ENCODE measurements at regions not wholly inside any gene's neighbourhood (a gene's known extent, or its start where the extent isn't known, plus 50 kb on each side); places are given as distances from the start of the nearest gene placed in this dataset.

DNA sequence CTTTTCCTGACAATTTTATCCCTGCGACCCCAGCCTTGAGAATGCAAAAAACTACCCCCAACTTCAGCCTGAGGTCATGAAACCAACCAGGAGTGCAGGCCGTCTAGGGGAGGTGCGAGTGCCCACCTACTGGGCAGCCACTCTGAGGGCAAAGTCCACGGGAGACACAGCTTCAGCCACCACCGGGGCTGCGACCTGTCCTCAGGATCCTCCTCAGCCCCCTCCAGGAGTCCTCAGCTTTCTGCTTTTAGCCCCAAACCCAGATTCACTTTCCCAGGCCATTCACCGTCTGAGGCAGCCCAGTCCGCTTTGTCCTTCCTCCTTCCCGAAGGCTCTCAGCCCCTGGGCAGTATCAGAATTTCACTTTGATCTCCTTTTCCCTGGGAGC lies 210.2 kb upstream of the TNP1 start:
- DNase-seq, result no peak

DNA sequence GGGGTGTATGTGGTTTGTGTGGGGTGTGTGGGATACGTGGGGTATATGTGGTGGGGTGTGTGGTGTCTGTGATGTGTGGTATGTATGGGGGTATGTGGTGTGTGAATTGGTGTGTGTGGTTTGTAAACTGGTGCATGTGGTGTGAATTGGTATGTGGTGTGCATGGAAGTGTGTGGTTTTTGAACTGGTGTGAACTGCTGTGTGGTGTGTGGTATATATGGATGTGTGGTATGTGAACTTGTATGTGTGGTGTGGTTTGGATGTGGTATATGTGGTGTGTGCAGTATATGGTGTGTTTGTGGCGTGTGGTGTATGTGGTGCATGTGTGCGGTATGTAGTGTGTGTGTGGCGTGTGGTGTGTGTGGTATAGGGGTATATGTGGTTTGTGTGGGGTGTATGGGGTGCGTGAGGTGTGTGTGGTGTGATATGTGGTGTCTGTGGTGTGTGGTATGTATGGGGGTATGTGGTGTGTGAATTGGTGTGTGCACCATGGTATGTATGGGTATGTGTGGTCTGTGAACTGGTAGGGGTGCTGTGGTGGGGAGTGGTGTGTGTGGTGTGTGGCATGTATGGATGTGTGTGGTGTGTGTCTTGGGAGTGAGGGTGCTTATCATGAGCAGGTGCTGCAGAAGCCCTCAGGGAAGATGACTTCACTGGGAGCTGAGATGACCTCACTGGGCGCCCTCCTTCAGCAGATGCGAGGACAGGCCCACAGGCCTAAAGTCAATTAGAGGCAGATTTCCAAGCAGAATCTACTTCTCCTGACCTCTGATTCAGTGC lies 209.6 kb upstream of the TNP1 start:
- DNase-seq, result no peak

DNA sequence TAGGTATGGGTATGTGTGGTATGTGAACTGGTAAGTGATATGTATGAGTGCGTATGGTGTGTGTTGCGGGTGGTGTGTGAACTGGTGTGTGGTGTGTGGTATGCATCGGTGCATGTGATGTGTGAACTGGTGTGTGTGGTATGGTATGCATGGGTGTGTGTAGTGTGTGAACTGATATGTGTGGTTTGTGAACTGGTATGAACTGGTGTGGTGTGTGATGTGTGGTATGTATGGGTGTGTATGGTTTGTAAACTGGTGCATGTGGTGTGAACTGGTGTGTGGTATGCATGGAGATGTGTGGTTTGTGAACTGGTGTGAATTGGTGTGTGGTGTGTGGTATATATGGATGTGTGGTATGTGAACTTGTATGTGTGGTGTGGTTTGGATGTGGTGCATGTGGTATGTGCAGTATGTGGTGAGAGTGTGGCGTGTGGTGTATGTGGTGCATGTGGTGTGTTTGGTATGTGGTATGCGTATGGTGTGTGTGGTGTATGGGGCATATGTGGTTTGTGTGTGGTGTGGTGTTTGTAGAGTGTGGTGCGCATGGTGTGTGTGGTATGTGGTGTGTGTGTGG lies 208.9 kb upstream of the TNP1 start:
- no peak for DNase-seq

DNA sequence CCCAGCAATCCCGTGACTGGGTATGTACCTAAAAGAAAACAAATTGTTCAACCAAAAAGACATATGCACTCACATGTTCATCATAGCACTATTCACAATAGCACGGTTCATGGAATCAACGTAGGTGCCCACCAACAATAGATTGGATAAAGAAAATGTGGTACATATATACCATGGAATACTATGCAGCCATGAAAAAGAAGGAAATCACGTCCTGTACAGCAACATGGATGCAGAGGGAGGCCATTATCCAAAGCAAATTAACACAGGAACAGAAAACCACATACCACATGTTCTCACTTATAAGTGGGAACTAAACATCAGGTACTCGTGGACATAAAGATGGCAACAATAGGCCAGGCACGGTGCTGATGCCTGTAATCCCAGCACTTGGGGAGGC lies 207.9 kb upstream of the TNP1 start:
- DNase-seq, result no peak

DNA sequence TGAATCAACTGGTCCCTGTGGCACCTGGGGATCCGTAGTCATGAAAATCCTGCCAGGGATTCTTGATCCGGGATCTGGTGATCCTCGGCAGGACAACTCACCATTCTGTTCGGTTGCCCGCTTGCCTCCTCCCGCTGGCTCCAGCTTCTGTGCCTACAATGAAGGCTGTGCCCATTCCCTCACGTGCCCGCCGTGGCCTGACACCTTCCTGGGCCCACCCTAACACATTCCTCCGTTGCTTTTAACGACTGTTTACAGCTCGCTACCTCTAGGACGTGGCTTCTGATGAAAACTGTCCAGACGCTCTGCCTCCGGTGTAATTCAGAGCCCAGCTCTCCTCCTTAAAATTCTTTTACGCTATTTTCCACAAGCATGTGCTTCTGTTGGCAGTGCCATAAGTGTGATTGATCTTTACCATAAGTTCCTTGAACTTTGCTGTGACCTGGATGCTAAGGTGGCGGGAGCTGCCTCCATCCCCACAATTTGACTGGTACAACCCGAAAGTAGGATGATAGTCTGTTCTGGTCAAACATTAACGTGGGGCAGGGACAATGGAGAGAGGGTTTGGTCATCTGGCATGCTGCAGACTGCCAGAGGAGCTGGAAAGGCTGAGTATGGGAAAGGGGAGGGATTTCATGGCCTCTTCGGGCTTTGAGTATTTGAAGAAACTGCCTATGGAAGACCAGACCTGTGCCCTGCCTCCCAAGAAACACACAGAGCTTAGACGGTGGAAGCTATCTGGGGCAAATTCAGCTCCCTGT lies 206.8 kb upstream of the TNP1 start:
- no peak for DNase-seq

DNA sequence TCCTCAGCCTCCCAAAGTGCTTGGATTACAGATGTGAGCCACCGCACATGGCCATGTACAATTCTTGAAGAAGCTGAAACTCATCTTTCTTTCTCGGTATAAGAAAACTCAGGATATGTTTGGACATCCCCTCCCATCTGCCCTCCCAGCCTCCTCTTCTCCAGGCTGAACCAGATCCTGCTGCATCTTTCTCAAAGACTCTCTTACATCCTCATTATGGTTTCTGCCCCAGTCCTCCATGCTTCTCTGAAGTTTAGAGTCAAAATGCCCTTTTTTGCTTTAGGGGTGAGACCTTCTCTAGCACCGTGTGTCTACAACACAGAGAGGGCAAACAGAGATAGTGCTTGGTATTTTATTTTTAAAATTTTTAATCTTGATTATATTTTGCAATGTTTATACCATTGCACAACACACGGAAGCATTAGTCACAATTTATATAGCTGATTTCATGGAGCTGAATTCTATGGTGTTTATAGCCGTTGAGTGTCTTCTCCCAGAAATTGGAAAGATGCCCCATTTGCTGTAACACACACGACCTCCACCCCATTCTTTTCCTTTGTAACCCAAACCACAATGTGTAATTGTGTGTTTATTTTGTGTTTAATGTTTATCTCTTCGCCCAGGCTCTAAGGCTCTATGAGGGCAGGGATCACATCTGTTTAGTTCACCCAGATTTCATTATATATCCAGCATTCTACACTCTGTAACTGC lies 206.0 kb upstream of the TNP1 start:
- no peak for DNase-seq

DNA sequence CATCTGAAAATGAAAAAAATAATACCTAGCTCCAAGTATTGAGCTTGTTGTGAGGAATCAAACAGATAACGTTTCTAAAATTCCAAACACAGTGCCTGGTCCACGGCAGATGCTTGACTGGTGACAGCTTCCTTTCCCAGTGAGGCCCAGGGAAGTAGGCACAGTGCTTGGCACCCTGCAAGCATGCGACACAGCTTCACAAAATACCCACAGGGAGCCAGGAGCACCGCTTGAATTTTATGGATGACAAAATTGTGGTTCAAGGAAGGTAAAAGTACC lies 205.1 kb upstream of the TNP1 start:
- DNase-seq, result no peak

DNA sequence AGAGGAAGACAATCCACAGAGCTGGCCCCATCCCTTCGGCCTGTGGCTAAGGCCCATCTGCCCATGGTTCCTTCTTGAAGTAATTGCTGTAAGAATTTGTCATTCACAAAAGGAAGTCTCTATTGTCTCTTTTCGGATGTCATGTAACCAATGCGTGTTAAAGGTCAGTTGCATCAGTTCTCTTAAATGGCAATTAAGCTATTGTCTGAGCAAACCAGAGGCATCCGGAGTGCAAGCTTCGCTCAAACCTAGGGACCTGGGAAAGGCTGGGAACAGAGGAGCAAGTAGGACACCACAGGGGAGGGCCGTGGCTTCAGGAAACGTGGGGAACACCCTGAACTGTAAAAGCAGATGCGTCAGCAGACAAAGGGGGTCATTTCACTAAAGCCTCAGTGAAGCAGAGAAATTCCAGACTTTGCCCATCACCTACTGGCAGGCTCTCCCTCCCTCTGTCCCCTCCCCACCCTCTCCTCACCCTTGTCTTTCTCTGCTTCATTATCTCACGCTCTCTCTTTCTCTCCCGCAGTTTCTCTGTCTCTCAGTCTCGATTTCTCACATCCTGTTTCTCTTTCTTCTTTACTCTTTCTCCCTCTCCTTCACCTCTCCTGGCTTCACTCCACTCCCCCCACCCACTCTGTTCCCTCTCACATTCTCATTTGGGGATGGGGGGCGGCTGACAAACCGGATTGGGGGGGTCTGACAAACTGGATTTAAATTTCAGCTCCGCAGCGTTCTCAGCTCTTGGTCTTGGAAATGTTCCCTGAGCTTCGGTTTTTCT lies 204.6 kb upstream of the TNP1 start:
- no peak for DNase-seq

DNA sequence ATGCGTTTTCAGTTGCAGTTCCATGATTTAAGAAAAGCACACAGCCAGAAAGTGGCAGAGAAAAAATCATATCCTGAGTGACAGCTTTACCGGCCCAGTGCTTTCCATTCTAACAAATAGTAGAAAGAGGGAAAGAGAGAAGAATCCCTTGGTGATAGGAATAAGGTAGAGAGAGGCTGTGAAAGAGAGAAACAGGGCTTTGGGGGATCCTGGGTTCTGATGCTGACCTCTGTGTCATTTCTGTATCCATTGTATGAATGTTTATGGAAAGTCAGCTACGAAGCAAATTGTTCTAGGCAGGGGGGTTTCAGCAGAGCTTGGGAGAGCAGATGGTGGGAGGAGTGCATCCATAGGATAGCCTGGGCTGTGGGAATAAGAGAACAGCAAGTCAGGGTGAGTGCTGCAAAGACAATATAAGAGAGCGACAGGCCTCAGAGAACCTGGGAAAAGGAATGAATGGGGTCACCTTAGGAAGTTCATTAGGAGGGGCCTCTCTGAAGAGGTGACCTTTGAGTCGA lies 203.4 kb upstream of the TNP1 start:
- DNase-seq, result no peak

DNA sequence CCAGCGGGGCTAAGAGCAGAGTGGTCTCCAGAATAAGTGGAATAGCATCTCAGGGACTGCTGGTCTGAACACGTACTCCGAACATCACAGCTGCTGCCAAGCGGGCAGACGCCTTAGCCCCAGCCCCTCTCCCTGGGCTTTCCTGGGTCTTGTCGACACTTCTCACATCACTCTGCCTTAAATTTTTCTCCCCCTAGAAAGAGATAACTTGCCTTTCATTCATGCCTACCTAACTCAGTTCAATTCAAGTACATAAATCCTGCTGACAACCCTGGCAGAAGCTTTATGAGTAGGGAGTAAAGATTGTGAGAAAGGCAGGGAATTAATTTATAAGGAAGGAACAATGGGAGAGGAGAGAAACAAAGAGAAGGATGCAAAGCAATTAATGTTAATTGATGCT lies 202.9 kb upstream of the TNP1 start:
- DNase-seq, result no peak

DNA sequence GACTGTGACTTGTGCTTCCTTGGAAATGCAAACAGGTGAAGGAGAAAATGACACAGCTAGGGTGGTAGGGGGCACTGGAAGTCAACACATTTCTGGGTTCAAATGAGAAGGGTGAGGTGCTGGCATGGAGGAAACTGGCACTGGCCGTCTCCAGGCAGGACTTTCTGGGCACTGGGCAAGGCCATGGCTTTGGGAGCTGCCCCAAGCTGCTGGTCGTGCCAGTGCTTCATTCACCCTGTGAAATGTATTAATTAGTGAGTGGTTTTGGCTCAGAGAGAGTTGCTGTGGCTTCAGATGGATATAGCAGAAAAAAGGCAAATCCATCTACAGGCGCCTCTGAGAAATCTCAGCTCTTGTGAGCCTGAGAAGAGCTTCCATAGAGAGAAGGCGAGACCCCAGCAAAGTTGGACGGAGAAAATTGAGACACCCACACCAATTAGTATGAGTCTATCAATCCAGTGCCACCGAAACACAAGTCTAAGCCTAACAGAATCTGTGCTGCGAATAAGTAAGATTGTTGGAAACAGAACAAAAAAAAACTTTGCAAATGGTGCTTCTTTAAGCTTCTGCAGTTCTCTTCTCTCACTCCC lies 202.1 kb upstream of the TNP1 start:
- no peak for DNase-seq

DNA sequence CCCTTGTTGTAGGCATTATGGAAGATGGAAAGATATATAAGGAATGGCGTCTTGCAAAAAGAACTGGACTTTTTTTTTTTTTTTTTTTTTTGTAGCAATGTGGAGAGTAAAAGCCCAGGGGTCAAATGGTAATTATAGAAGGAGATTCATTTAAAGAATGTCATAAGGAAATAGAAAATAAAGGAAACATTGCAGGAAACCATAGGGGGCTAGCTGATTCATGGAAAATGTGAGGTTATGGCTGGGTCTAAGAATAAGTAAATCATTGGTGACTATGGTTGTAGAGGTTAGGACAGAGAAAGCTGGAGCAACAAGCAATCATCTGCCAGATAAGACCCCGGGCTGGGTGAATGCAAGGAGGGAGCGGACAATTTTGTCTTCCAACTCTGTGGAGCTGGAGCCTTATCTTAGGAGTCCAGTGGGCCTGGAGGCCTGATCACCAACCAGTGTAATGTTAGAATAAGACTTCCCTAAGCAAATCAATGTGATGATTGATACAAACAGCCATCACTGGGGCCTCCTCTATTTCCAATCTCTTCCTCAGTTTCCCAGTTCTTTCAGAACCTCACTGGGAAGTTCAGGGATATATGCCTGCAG lies 201.2 kb upstream of the TNP1 start:
- DNase-seq, result no peak

DNA sequence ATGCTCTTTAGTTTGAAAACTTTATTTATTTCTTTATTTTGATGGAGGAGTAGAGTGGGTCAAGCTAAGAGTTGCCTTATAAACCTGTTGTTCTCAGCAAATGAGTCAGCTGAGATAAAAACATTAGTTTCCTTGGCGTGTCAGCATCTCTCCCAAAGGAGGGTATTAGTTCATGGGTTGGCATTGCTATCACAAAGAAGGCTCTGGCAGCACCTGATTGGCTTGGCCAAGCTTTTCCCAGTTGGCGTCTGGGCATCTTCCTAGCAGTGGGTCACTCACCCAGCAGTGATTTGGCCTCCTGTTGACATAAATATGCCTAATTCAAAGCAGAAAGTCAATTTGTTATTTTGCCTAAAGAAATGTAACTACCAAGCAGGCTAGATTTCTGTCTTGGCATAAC lies 200.7 kb upstream of the TNP1 start:
- DNase-seq, result no peak

DNA sequence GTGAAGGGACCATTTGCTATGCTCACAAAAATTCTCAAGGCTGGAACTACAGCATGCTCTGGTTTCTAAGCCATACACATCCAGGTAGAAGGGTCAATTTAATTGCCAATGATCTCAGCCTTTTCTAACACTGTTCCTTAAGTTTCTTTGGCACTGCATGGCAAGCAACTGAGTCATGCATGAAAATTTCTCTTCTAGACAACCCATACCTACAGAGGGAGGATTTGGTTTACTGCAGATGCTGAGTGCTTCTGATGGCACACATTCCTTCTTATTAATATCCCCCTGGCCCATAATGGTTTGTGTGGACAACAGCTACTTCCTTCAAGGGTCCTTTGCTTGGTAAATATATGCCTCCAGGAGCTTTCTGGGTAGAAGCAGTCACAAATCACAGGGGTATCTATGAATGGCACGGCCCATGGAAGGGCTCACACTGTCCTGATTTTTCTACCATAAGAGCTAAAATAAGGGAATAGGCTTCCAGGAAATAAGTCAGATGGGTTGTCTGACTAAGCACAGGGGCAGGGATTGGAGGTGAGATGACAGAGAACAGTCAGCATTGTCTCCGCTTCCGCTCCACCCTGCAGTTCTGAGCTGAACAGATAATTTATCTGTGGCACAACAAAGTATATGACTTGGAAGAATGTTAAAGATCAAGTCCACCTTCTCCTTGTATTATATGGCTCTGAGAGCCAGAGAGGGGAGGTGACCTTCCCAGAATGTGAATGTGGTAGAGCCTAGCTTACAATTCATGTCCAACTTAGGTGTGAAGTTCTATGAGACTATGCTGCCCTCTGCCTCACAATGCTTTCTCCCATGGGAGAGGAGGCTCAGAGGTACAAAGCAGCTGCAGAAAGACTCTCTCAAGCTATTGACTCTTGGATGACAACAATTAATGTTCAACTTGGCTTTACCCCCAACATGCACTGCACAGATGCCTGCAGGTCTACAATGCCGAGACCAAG lies 199.2 kb upstream of the TNP1 start:
- no peak for DNase-seq

DNA sequence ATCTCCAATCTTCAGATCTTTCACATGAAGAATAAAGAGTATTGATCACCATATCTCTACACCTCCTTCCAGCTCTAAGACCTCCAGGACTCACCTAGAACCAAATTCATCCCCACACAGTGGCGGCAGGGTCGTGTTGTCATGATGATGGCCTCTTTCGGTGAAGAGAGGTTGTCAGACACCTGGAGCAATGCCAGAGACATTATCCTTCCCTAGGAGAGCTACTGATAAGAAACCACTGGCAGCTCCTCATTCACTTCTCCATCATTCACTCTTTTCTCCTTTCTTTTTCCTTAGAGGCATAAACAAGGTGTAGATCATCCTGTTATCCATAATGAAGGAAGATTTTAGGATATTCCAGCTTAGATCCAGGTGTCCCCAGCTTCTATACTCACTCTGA lies 197.9 kb upstream of the TNP1 start:
- no peak for DNase-seq

DNA sequence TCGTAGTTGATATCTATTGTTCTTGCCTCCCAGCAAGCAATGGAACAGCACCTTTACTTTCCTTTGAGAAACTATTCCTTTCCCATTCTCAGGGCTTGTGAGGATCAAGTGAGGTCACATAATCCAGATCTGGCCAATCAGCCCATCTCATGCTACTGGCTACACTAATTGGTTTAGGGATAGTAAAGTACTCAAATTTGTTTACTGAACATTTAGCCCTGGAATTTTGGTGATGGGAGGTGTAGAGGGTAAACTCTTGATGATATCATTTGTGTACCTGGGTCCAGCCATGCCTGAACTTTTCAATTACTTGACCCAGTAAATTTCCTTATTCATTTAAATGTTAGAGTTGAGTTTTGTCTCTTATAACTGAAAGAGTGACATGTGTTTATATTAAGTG lies 195.8 kb upstream of the TNP1 start:
- no peak for DNase-seq

DNA sequence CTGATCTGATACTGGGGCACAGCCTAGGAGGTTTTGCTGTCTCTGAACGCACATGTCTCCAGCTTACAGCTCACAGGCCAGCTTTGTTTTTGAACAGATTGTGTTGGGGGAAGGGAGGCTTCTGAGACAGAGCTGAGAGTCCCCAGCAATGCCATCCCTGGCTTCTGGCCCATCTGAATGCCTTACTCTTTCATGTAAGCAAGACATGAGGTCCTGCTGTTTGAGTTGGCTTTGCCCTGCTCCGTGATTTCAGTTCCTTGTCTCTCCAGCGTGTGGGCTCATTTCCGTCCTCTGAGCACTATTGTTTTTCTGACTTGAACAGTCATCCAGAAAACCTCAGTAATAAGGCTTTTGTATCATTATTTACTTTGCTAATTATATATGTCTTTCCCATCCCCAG lies 194.9 kb upstream of the TNP1 start:
- DNase-seq, result no peak

DNA sequence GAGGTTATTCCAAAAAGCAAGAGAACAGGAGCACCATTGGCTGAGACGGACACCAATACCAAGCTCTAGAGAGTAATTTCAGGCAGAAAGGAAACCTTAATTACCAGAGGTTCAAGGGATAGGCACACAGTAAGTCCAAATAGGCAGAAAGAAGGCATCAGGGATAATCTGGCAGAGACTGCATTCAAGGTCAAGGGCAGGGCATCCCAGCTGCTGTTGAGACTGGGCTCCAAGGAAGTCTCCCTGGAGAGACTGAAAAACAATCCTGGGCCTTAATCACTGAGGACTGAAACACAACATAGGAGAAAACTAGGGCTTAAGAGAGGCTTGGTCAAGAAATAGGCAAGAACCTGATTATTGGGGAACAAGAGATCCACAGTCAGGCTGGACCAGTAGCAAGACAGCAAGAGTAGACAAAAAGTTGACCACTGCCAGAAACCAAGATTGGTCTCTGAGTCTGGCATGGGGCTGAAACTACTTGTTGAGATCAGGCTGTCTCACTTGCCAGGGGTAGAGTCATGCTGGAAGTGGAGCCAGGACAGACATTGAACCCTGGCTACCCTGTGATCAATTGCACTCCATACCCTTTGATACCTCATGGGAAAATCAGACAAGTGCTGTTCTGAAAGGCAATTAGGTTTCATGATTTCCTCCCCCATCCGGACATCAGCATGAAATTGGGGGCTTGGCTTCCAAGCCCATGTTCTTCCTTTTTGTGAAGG lies 193.2 kb upstream of the TNP1 start:
- DNase-seq, result no peak

DNA sequence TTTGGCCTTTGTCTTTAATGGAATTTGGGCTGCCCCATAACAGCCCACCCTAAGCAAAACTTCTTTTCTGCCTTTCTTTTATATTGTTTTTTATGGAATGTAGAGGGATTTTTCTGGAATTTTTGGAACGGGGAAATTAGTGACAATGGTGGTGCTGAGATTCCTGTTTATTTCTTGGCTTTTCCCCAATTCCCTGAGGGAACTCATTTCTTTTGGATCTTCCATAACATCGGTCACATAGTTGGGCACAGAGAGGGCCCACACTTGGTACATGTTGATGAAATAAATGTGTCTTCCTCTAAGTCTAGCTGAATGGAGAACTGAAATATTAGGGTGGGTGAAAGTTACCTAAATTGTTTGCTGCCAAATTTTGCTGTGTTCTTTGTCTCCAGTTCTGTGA lies 191.6 kb upstream of the TNP1 start:
- DNase-seq, result no peak

DNA sequence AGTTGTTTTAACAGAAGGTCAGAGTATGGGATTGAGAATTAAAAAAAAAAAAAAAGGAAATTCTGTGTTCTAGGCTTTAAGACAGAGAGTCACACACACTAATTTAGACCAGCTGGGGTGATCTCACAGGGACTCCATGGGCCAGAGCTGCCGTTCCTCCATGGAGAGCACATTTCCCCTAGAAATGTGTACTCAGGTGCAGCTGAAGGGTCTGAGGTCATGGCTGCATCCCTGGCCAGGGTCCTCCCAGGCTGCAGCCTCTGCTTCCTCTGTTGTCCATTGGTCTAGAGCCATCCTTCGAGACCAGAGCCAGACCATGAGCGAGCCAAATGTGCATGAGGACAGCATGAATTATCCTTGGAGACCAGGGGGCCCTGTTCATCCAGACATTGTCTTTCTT lies 190.1 kb upstream of the TNP1 start:
- no peak for DNase-seq
